Gastrocnemius medialis (tissue), 4 donors: ENCODE measurements at regions not wholly inside any gene's neighbourhood (a gene's known extent, or its start where the extent isn't known, plus 50 kb on each side); places are given as distances from the start of the nearest gene placed in this dataset.

Experiments used
- POLR2A ChIP-seq, 2 donors: fragments of 450-650 bp; IDR thresholded peaks; one replicate each; pipeline ENCODE4 v1.6.1; 2017; ENCODE audit warnings: antibody characterized with exemption in 2 of 2, mild to moderate bottlenecking in 2 of 2, moderate library complexity in 2 of 2
- TF ChIP-seq, protein P1 (sequence below), 5 experiments: fragments of 450-650 bp in 3 of 5; fragments of 200-600 bp in 2 of 5; sonication (generic) in 2 of 5; IDR thresholded peaks in 4 of 5; conservative IDR thresholded peaks in 1 of 5; 1 replicate in 4 of 5; 2 replicates in 1 of 5; pipeline ENCODE4 v1.5.1; 2016 to 2019; ENCODE audit warnings: antibody characterized with exemption in 5 of 5, mild to moderate bottlenecking in 3 of 5, moderate library complexity in 3 of 5

DNA sequence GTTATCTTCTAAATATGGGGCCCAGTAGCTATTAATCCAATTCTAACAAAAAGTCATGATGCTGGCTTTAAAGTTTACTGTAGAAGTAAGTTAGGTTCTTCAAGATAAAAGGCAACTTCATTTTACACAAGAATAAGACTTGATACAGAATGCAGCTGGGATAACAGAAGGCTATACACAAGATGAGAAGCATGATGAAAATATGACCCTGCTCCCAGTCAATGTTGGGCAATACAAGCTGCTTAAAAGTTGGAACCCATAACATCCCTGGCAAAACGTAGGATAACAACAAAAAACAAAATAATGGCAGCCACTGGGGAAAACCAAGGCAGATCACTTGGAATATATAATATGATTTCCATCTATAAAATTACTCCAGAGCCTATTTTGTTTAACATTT is 87.6 kb upstream of the RSPO3 start:
- TF ChIP-seq, protein P1, sequence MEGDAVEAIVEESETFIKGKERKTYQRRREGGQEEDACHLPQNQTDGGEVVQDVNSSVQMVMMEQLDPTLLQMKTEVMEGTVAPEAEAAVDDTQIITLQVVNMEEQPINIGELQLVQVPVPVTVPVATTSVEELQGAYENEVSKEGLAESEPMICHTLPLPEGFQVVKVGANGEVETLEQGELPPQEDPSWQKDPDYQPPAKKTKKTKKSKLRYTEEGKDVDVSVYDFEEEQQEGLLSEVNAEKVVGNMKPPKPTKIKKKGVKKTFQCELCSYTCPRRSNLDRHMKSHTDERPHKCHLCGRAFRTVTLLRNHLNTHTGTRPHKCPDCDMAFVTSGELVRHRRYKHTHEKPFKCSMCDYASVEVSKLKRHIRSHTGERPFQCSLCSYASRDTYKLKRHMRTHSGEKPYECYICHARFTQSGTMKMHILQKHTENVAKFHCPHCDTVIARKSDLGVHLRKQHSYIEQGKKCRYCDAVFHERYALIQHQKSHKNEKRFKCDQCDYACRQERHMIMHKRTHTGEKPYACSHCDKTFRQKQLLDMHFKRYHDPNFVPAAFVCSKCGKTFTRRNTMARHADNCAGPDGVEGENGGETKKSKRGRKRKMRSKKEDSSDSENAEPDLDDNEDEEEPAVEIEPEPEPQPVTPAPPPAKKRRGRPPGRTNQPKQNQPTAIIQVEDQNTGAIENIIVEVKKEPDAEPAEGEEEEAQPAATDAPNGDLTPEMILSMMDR (IDR thresholded peaks at IDR 0.05 in 4 of 5, conservative IDR thresholded peaks at IDR 0.05 in 1 of 5), result no peak
- TF ChIP-seq POLR2A (IDR thresholded peaks at IDR 0.05), result no peak
